HEK293 (cell line): ENCODE measurements at regions not wholly inside any gene's neighbourhood (a gene's known extent, or its start where the extent isn't known, plus 50 kb on each side); places are given as distances from the start of the nearest gene placed in this dataset.

Experiments
- CTCF ChIA-PET: fragments of 350-600 bp; formaldehyde crosslinking; extraction: SDS; loops from one replicate; lab custom pipeline; 2021; ENCODE audit warnings: antibody characterized with exemption; lab: Yijun Ruan, JAX
- POLR2A ChIA-PET: fragments of 300-600 bp; formaldehyde crosslinking; extraction: SDS; loops from one replicate; lab custom pipeline; 2020; ENCODE audit warnings: antibody characterized with exemption, inconsistent platforms; lab: Yijun Ruan, JAX
- H3K27ac ChIP-seq: fragments of 200-500 bp; sonication (Bioruptor generic); 2 replicates; pipeline ENCODE4 v1.5.1; 2014; ENCODE audit warnings: low read depth, low read length, control low read depth, inconsistent platforms; ENCODE audit errors: extremely low read depth
- H3K36me3 ChIP-seq, 2 experiments: fragments of 200-500 bp in 1 of 2; sonication (Bioruptor generic) in 1 of 2; 1 replicate in 1 of 2; 2 replicates in 1 of 2; pipeline ENCODE4 v1.5.1; 2014 to 2017; ENCODE audit warnings: inconsistent platforms in 2 of 2, low read length in 2 of 2; ENCODE audit not compliant: control insufficient read depth in 2 of 2, insufficient read depth in 1 of 2
- H3K4me1 ChIP-seq: fragments of 200-500 bp; sonication (Bioruptor generic); 2 replicates; pipeline ENCODE4 v1.5.1; 2014; ENCODE audit warnings: mild to moderate bottlenecking, low read length, inconsistent platforms; ENCODE audit not compliant: control insufficient read depth, insufficient read depth
- H3K4me3 ChIP-seq: 2 replicates; pipeline ENCODE4 v1.5.1; 2011; ENCODE audit warnings: low read depth, mild to moderate bottlenecking, control low read depth, low read length, moderate library complexity
- H3K9me3 ChIP-seq: fragments of 200-500 bp; sonication (Bioruptor generic); 2 replicates; pipeline ENCODE4 v1.5.1; 2014; ENCODE audit warnings: low read depth, low read length, inconsistent platforms; ENCODE audit not compliant: control insufficient read depth, insufficient read depth
- ATF2 ChIP-seq: fragments of 450-650 bp; formaldehyde crosslinking; IDR thresholded peaks from 2 replicates; pipeline ENCODE4 v1.5.1; 2016; ENCODE audit warnings: missing biosample characterization, missing genetic modification characterization, low read depth
- EGR2 ChIP-seq: fragments of 450-650 bp; formaldehyde crosslinking; IDR thresholded peaks from 2 replicates; pipeline ENCODE4 v1.5.1; 2016; ENCODE audit warnings: low read depth, missing biosample characterization, missing genetic modification characterization
- ELK4 ChIP-seq: IDR thresholded peaks from 2 replicates; pipeline ENCODE4 v1.6.1; 2011; ENCODE audit warnings: mild to moderate bottlenecking, low read depth, low read length, borderline replicate concordance
- KLF8 ChIP-seq: fragments of 450-650 bp; formaldehyde crosslinking; IDR thresholded peaks from 2 replicates; pipeline ENCODE4 v1.5.1; 2016; ENCODE audit warnings: missing biosample characterization, missing genetic modification characterization
- MEIS1 ChIP-seq: sonication (generic); formaldehyde crosslinking; IDR thresholded peaks from 2 replicates; pipeline ENCODE4 v1.8.1; 2022; ENCODE audit warnings: missing genetic modification reagents, mild to moderate bottlenecking, borderline replicate concordance
- SP3 ChIP-seq: fragments of 450-650 bp; formaldehyde crosslinking; IDR thresholded peaks from 2 replicates; pipeline ENCODE4 v1.5.1; 2016; ENCODE audit warnings: missing biosample characterization, missing genetic modification characterization
- ZBTB21 ChIP-seq: fragments of 450-650 bp; formaldehyde crosslinking; IDR thresholded peaks from 2 replicates; pipeline ENCODE4 v1.5.1; 2017; ENCODE audit warnings: missing biosample characterization, missing genetic modification characterization
- ZFP69B ChIP-seq: fragments of 450-650 bp; formaldehyde crosslinking; IDR thresholded peaks from 2 replicates; pipeline ENCODE4 v1.5.1; 2016; ENCODE audit warnings: missing biosample characterization, missing genetic modification characterization
- ZNF146 ChIP-seq: fragments of 450-650 bp; formaldehyde crosslinking; IDR thresholded peaks from 2 replicates; pipeline ENCODE4 v1.5.1; 2016; ENCODE audit warnings: missing biosample characterization, missing genetic modification characterization
- ZNF169 ChIP-seq: fragments of 450-650 bp; formaldehyde crosslinking; IDR thresholded peaks from 2 replicates; pipeline ENCODE4 v1.5.1; 2016; ENCODE audit warnings: missing biosample characterization, missing genetic modification characterization
- ZNF184 ChIP-seq: fragments of 450-650 bp; IDR thresholded peaks from 2 replicates; pipeline ENCODE4 v1.5.1; 2018; ENCODE audit warnings: missing biosample characterization, mild to moderate bottlenecking, missing genetic modification characterization
- ZNF214 ChIP-seq: fragments of 450-650 bp; formaldehyde crosslinking; IDR thresholded peaks from 2 replicates; pipeline ENCODE4 v1.5.1; 2017; ENCODE audit warnings: missing biosample characterization, mild to moderate bottlenecking, missing genetic modification characterization, borderline replicate concordance
- ZNF24 ChIP-seq: fragments of 450-650 bp; formaldehyde crosslinking; IDR thresholded peaks from 2 replicates; pipeline ENCODE4 v1.5.1; 2016; ENCODE audit warnings: missing biosample characterization, missing genetic modification characterization
- ZNF37A ChIP-seq: fragments of 450-650 bp; IDR thresholded peaks from 2 replicates; pipeline ENCODE4 v1.5.1; 2018; ENCODE audit warnings: missing biosample characterization, missing genetic modification characterization
- ZNF558 ChIP-seq: fragments of 450-650 bp; formaldehyde crosslinking; IDR thresholded peaks from 2 replicates; pipeline ENCODE4 v1.5.1; 2016; ENCODE audit warnings: missing biosample characterization, missing genetic modification characterization
- ZNF561 ChIP-seq: fragments of 450-650 bp; IDR thresholded peaks from 2 replicates; pipeline ENCODE4 v1.5.1; 2018; ENCODE audit warnings: missing biosample characterization, missing genetic modification characterization, borderline replicate concordance
- ZNF624 ChIP-seq: fragments of 450-650 bp; formaldehyde crosslinking; IDR thresholded peaks from 2 replicates; pipeline ENCODE4 v1.5.1; 2017; ENCODE audit warnings: missing biosample characterization, missing genetic modification characterization
- ZNF626 ChIP-seq: fragments of 450-650 bp; sonication (Bioruptor Pico); formaldehyde crosslinking; IDR thresholded peaks from 2 replicates; pipeline ENCODE4 v1.5.1; 2018; ENCODE audit warnings: missing biosample characterization, missing genetic modification characterization, inconsistent platforms
- ZNF670 ChIP-seq: fragments of 450-650 bp; formaldehyde crosslinking; IDR thresholded peaks from 2 replicates; pipeline ENCODE4 v1.5.1; 2016; ENCODE audit warnings: missing biosample characterization, missing genetic modification characterization, low read depth
- TF ChIP-seq, protein P1 (sequence below): fragments of 450-650 bp; formaldehyde crosslinking; IDR thresholded peaks from 2 replicates; pipeline ENCODE4 v1.5.1; 2016; ENCODE audit warnings: missing biosample characterization, missing genetic modification characterization, borderline replicate concordance
- TF ChIP-seq, protein P2 (sequence below): fragments of 450-650 bp; formaldehyde crosslinking; IDR thresholded peaks from 2 replicates; pipeline ENCODE4 v1.5.1; 2016; ENCODE audit warnings: missing biosample characterization, missing genetic modification characterization
- TF ChIP-seq, protein P3 (sequence below): fragments of 450-650 bp; formaldehyde crosslinking; IDR thresholded peaks from 2 replicates; pipeline ENCODE4 v1.5.1; 2016; ENCODE audit warnings: missing biosample characterization, missing genetic modification characterization

DNA sequence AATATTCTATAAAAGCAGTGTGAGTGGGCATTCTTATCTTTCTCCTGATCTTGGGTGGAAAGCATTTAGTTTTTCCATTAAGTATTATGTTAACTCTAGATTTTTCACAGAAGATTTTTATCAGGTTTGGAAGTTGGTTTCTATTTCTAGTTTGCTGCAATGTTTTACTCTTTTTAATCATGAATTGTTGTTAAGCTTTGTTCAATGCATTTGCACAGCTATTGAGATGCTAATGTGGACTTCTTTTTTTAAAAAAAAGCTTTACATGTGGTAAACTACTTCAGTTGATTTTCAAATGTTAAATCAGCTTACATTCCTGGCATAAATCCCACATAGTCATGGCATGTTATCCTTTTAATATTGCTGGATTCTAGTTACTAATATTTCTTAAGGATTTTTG is 363.6 kb upstream of the NRP1 start:
- TF ChIP-seq ZNF624 (tag by site-specific recombination) (no peak), MEIS1 (CRISPR knock-in tag) (no peak), ZNF146 (tag by site-specific recombination) (no peak), ZNF626 (tag by site-specific recombination) (no peak)
- TF ChIP-seq, all 188 proteins: peak for 0
- no peaks in the 10 kb centered on the region for H3K9me3 ChIP-seq
- no peak overlapping the region for H3K4me3 ChIP-seq
- no peak overlapping the region for H3K27ac ChIP-seq
- no peaks in the 10 kb centered on the region for H3K4me1 ChIP-seq
- CTCF ChIA-PET, result interaction anchor here (0.7 kb wide), 1 partner anchor 160 kb away, joined by 3 read pairs; no protein-coding TSS in a partner anchor
- no peaks in the 10 kb centered on the region for H3K36me3 ChIP-seq
- POLR2A ChIA-PET, result no interaction called here

GRCh38 chr10:33697016-33697415 is 362.5 kb upstream of the NRP1 start:
- POLR2A ChIA-PET, result no interaction called here
- CTCF ChIA-PET, result no interaction called here
- no peaks in the 10 kb centered on the region for H3K36me3 ChIP-seq
- no peaks in the 10 kb centered on the region for H3K9me3 ChIP-seq
- no peak for TF ChIP-seq ZNF37A (tag by site-specific recombination)
- no peak for TF ChIP-seq ATF2 (tag by site-specific recombination)
- no peak for TF ChIP-seq ZBTB21 (tag by site-specific recombination)
- no peak for TF ChIP-seq EGR2 (tag by site-specific recombination)
- no peak for TF ChIP-seq ELK4
- no peak for TF ChIP-seq ZNF24 (tag by site-specific recombination)
- TF ChIP-seq, protein P1, sequence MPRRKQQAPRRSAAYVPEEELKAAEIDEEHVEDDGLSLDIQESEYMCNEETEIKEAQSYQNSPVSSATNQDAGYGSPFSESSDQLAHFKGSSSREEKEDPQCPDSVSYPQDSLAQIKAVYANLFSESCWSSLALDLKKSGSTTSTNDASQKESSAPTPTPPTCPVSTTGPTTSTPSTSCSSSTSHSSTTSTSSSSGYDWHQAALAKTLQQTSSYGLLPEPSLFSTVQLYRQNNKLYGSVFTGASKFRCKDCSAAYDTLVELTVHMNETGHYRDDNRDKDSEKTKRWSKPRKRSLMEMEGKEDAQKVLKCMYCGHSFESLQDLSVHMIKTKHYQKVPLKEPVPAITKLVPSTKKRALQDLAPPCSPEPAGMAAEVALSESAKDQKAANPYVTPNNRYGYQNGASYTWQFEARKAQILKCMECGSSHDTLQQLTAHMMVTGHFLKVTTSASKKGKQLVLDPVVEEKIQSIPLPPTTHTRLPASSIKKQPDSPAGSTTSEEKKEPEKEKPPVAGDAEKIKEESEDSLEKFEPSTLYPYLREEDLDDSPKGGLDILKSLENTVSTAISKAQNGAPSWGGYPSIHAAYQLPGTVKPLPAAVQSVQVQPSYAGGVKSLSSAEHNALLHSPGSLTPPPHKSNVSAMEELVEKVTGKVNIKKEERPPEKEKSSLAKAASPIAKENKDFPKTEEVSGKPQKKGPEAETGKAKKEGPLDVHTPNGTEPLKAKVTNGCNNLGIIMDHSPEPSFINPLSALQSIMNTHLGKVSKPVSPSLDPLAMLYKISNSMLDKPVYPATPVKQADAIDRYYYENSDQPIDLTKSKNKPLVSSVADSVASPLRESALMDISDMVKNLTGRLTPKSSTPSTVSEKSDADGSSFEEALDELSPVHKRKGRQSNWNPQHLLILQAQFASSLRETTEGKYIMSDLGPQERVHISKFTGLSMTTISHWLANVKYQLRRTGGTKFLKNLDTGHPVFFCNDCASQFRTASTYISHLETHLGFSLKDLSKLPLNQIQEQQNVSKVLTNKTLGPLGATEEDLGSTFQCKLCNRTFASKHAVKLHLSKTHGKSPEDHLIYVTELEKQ, result no peak
- TF ChIP-seq ZFP69B, result no peak
- no peak for TF ChIP-seq ZNF558 (tag by site-specific recombination)
- no peak for TF ChIP-seq ZNF670 (tag by site-specific recombination)
- no peak for TF ChIP-seq KLF8
- TF ChIP-seq, protein P2, sequence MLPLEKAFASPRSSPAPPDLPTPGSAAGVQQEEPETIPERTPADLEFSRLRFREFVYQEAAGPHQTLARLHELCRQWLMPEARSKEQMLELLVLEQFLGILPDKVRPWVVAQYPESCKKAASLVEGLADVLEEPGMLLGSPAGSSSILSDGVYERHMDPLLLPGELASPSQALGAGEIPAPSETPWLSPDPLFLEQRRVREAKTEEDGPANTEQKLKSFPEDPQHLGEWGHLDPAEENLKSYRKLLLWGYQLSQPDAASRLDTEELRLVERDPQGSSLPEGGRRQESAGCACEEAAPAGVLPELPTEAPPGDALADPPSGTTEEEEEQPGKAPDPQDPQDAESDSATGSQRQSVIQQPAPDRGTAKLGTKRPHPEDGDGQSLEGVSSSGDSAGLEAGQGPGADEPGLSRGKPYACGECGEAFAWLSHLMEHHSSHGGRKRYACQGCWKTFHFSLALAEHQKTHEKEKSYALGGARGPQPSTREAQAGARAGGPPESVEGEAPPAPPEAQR, result no peak
- H3K4me1 ChIP-seq, result no peaks in the 10 kb centered on the region
- H3K4me3 ChIP-seq, result no peak overlapping the region
- H3K27ac ChIP-seq, result no peak overlapping the region

DNA sequence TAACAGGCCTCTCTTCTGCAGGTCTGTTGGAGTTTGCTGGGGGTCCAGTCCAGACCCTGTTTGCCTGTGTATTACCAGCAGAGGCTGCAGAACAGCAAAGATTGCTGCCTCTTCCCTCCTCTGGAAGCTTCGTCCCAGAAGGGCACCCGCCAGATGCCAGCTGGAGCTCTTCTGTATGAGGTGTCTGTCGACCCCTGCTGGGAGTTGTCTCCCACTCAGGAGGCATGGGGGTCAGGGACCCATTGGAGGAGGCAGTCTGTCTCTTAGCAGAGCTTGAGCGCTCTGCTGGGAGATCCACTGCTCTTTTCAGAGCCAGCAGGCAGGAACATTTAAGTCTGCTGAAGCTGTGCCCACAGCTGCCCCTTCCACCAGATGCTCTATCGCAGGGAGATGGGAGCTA is 361.1 kb upstream of the NRP1 start:
- Histone ChIP-seq H3K36me3 (no peaks in the 10 kb centered on the region), H3K9me3 (no peaks in the 10 kb centered on the region), H3K27ac (no peak overlapping the region), H3K4me1 (no peaks in the 10 kb centered on the region), H3K4me3 (no peak overlapping the region)
- ChIA-PET POLR2A (no interaction called here), CTCF (no interaction called here)
- TF ChIP-seq, protein P3, sequence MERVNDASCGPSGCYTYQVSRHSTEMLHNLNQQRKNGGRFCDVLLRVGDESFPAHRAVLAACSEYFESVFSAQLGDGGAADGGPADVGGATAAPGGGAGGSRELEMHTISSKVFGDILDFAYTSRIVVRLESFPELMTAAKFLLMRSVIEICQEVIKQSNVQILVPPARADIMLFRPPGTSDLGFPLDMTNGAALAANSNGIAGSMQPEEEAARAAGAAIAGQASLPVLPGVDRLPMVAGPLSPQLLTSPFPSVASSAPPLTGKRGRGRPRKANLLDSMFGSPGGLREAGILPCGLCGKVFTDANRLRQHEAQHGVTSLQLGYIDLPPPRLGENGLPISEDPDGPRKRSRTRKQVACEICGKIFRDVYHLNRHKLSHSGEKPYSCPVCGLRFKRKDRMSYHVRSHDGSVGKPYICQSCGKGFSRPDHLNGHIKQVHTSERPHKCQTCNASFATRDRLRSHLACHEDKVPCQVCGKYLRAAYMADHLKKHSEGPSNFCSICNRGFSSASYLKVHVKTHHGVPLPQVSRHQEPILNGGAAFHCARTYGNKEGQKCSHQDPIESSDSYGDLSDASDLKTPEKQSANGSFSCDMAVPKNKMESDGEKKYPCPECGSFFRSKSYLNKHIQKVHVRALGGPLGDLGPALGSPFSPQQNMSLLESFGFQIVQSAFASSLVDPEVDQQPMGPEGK (tag by site-specific recombination), result no peak
- TF ChIP-seq ZNF184 (tag by site-specific recombination) (no peak), ZNF169 (tag by site-specific recombination) (no peak), ZNF214 (tag by site-specific recombination) (no peak), ZNF561 (tag by site-specific recombination) (no peak), SP3 (tag by site-specific recombination) (no peak)
